AG09309 (cell line): ENCODE measurements at regions not wholly inside any gene's neighbourhood (a gene's known extent, or its start where the extent isn't known, plus 50 kb on each side); places are given as distances from the start of the nearest gene placed in this dataset.

ENCODE experiments used
- DNase-seq: peaks from one replicate; pipeline ENCODE4 v3.0.0-alpha.2; 2010; ENCODE audit warnings: low read depth
- H3K4me3 ChIP-seq: 2 replicates; pipeline ENCODE4 v1.5.1; 2011; ENCODE audit warnings: mild to moderate bottlenecking, low read depth, low read length, moderate library complexity; ENCODE audit not compliant: control insufficient read depth
- CTCF ChIP-seq: IDR thresholded peaks from 2 replicates; pipeline ENCODE4 v1.5.1; 2011; ENCODE audit warnings: mild to moderate bottlenecking, low read depth, low read length, inconsistent platforms; ENCODE audit not compliant: insufficient read depth, control insufficient read depth; ENCODE audit errors: missing control alignments

DNA sequence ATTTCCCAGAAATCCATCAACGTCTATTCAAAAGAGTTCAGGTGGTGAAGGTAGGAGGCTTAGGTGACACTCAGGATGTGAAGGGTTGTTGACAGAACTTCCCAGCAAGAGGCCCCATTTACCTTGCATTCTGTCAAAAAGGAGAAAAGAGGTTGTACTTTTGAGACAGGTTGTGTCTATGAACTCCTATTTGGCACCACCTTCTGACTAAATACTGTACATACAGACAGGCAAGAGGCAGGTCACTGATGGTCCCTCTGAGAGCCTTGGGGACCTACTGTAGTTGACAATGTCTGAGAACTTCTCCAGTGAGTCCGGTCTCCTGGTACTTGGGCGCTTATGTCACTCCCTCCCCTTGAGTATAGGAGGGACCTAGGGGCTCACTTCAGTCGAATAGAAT, 479.3 kb upstream of the ZFHX3 start:
- DNase-seq = no peak
- H3K4me3 ChIP-seq = no peak overlapping the region
- peak; percentile 14 for TF ChIP-seq CTCF

DNA sequence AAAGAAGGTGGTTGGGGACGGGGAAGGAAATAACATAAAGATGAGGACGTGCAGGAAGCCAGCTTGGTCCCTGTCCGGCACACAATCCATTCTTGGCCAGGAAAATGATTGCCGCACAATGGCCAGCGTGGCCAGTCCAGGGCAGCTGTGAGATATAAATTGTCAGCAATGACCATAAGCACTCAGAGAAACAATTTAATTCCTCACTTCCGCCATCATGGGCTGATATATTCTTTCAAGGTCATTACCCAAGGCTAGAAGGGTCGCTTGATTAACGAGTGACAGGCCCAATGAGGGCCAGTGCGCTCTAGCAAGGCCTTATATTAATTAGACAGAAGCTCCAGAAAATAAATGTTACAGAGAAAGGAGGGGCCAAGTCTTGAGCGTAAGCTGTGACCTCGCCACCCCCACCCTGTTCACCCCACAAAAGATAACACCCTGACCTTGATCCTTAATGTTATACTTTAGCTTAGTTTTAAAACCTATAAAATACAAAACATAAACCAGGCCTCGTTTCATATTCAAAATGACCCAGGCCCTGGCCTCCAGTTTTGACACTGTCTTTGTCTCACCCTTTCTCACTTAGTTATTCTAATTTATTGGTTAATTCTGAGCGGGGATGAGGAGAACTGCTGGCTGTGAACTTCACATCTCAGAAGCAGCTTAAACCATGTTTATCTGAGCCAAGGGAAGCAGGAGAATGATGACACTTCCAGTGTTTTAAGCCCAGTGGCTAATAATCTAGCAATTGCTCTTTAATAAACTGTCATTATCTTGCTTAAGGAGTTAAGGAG, 478.3 kb upstream of the ZFHX3 start:
- DNase-seq = no peak
- no peak for TF ChIP-seq CTCF

DNA sequence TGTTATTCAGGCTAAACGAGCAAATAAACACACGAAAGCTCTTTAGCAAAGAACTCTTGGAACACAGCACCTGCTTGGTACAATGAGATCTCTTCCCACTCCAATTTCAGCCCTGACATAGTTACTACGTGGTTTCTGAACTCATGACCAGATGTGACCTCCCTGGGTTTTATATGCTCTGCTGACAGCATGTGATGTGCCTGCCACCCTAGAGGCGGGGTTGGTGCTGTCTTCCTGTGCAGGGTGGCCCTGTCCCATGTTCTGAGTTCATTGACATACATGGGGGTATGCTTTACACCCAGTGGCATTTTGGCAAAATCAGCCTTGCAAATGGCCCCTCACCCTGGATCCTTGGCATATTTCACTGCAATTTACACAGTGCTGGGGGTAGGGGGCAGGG, 475.3 kb upstream of the ZFHX3 start:
- no peak for DNase-seq
- no peak overlapping the region for H3K4me3 ChIP-seq
- no peak for TF ChIP-seq CTCF

More for the DNA sequence above, 478.3 kb upstream of the ZFHX3 start:
- no peak overlapping the region for H3K4me3 ChIP-seq

GRCh38 chr16:73521499-73521898, 473.6 kb upstream of the ZFHX3 start:
- no peak for TF ChIP-seq CTCF
- DNase-seq = no peak
- no peak overlapping the region for H3K4me3 ChIP-seq

DNA sequence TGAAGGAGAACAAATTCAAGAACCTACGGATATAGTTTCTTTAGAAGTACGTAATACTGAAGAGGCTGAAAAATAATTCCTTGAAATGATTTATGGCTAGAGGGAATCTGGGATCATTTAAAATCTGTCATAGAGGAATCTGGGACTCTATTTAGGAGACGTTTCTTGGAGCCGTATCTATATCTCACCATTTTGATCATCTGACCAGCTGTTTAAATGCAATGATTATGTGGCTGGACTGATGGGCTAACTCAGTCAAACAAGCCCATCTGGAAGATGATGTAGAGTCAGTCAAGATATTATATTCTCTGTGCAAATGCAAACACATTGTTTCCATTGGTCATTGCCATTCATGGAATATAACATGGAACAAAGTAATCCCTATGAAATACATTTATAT, 467.7 kb upstream of the ZFHX3 start:
- H3K4me3 ChIP-seq = no peak overlapping the region
- no peak for TF ChIP-seq CTCF
- no peak for DNase-seq

- no peak for DNase-seq
- no peak overlapping the region for H3K4me3 ChIP-seq
- no peak for TF ChIP-seq CTCF
Measured at GRCh38 chr16:73510852-73511251, 462.9 kb upstream of the ZFHX3 start.
